ENCODE measurements at regions not wholly inside any gene's neighbourhood (a gene's known extent, or its start where the extent isn't known, plus 50 kb on each side); places are given as distances from the start of the nearest gene placed in this dataset.

GRCh38 chr7:41910940-41911600 is 208.2 kb upstream of the INHBA start:
- H3K27me3 Mint-ChIP-seq = no peaks in the 10 kb centered on the region
- no peak overlapping the region for H3K4me3 Mint-ChIP-seq (ENCODE audit: low read depth)
- H3K27ac Mint-ChIP-seq = no peak overlapping the region
- H3K4me1 Mint-ChIP-seq (ENCODE audit: low read depth) = no peaks in the 10 kb centered on the region
- no peaks in the 10 kb centered on the region for H3K36me3 Mint-ChIP-seq (ENCODE audit: insufficient read depth)
- no peak for DNase-seq (ENCODE audit: low spot score, unreplicated experiment)
- TF ChIP-seq CTCF (IDR thresholded peaks at IDR 0.05; ENCODE audit: unreplicated experiment) = no peak
- H3K9me3 Mint-ChIP-seq (ENCODE audit: low read depth) = peaks cover 3% of the 10 kb centered on the region

- Mint-ChIP-seq H3K4me3 (ENCODE audit: low read depth) (no peak overlapping the region), H3K4me1 (ENCODE audit: low read depth) (no peaks in the 10 kb centered on the region), H3K9me3 (ENCODE audit: low read depth) (peaks cover 13% of the 10 kb centered on the region), H3K36me3 (ENCODE audit: insufficient read depth) (no peaks in the 10 kb centered on the region), H3K27ac (no peak overlapping the region), H3K27me3 (no peaks in the 10 kb centered on the region)
- TF ChIP-seq CTCF (IDR thresholded peaks at IDR 0.05; ENCODE audit: unreplicated experiment) = no peak
- DNase-seq (ENCODE audit: low spot score, unreplicated experiment) = no peak
Observed at GRCh38 chr7:41907444-41907843, 204.6 kb upstream of the INHBA start.

- peaks cover 3% of the 10 kb centered on the region for H3K27me3 Mint-ChIP-seq
- no peak for DNase-seq (ENCODE audit: low spot score, unreplicated experiment)
- H3K4me1 Mint-ChIP-seq (ENCODE audit: low read depth) = no peaks in the 10 kb centered on the region
- no peak overlapping the region for H3K27ac Mint-ChIP-seq
- H3K36me3 Mint-ChIP-seq (ENCODE audit: insufficient read depth) = no peaks in the 10 kb centered on the region
- peaks cover 6% of the 10 kb centered on the region for H3K9me3 Mint-ChIP-seq (ENCODE audit: low read depth)
- no peak for TF ChIP-seq CTCF (IDR thresholded peaks at IDR 0.05; ENCODE audit: unreplicated experiment)
- no peak overlapping the region for H3K4me3 Mint-ChIP-seq (ENCODE audit: low read depth)
Observed at GRCh38 chr7:41900532-41900931, 197.6 kb upstream of the INHBA start.

GRCh38 chr7:41899823-41900433 is 197.0 kb upstream of the INHBA start:
- Mint-ChIP-seq H3K9me3 (ENCODE audit: low read depth) (peaks cover 6% of the 10 kb centered on the region), H3K4me1 (ENCODE audit: low read depth) (no peaks in the 10 kb centered on the region), H3K36me3 (ENCODE audit: insufficient read depth) (no peaks in the 10 kb centered on the region), H3K27me3 (peaks cover 3% of the 10 kb centered on the region), H3K27ac (no peak overlapping the region), H3K4me3 (ENCODE audit: low read depth) (no peak overlapping the region)
- no peak for DNase-seq (ENCODE audit: low spot score, unreplicated experiment)
- no peak for TF ChIP-seq CTCF (IDR thresholded peaks at IDR 0.05; ENCODE audit: unreplicated experiment)

GRCh38 chr7:41893656-41894055 is 190.8 kb upstream of the INHBA start:
- no peak for TF ChIP-seq CTCF (IDR thresholded peaks at IDR 0.05; ENCODE audit: unreplicated experiment)
- no peak for DNase-seq (ENCODE audit: low spot score, unreplicated experiment)
- peaks cover 6% of the 10 kb centered on the region for H3K27me3 Mint-ChIP-seq
- H3K9me3 Mint-ChIP-seq (ENCODE audit: low read depth) = no peaks in the 10 kb centered on the region
- no peaks in the 10 kb centered on the region for H3K4me1 Mint-ChIP-seq (ENCODE audit: low read depth)
- no peaks in the 10 kb centered on the region for H3K36me3 Mint-ChIP-seq (ENCODE audit: insufficient read depth)
- H3K27ac Mint-ChIP-seq = no peak overlapping the region
- H3K4me3 Mint-ChIP-seq (ENCODE audit: low read depth) = no peak overlapping the region

Data from progenitor cell of endocrine pancreas (in vitro differentiated cells).